HG03139 (cell line): ENCODE measurements at regions not wholly inside any gene's neighbourhood (a gene's known extent, or its start where the extent isn't known, plus 50 kb on each side); places are given as distances from the start of the nearest gene placed in this dataset.
"Not testable (repeated sequence)": the region's sequence is repeated elsewhere in the genome, so short reads cannot be mapped to it uniquely, and the experiment has no call there.

Experiments used
- ATAC-seq: cut with Tn5 transposase; IDR thresholded peaks from one replicate; pipeline ENCODE4 v1.9.1; 2021; ENCODE audit not compliant: unreplicated experiment

GRCh38 chr4:125262502-125262901 lies 52.3 kb upstream of the FAT4 start:
- ATAC-seq = no peak

GRCh38 chr4:125262079-125262478 lies 52.7 kb upstream of the FAT4 start:
- ATAC-seq = no peak

GRCh38 chr4:125254106-125254505 lies 60.6 kb upstream of the FAT4 start:
- no peak for ATAC-seq

GRCh38 chr4:125244848-125245450 lies 69.8 kb upstream of the FAT4 start:
- no peak for ATAC-seq

- no peak for ATAC-seq
Observed at GRCh38 chr4:125243789-125244397, 70.9 kb upstream of the FAT4 start.

GRCh38 chr4:125235971-125236370 lies 78.8 kb upstream of the FAT4 start:
- ATAC-seq = no peak

GRCh38 chr4:125231661-125232060 lies 83.1 kb upstream of the FAT4 start:
- ATAC-seq = no peak

GRCh38 chr4:125229596-125230058 lies 85.1 kb upstream of the FAT4 start:
- ATAC-seq = no peak

- ATAC-seq = no peak
Observed at GRCh38 chr4:125225806-125226205, 88.9 kb upstream of the FAT4 start.

GRCh38 chr4:125200556-125200955 lies 114.2 kb upstream of the FAT4 start:
- ATAC-seq = no peak

- ATAC-seq = no peak
Observed at GRCh38 chr4:125198916-125199315, 115.8 kb upstream of the FAT4 start.

GRCh38 chr4:125191874-125192459 lies 122.8 kb upstream of the FAT4 start:
- ATAC-seq = not testable (repeated sequence)

GRCh38 chr4:125191232-125191631 lies 123.5 kb upstream of the FAT4 start:
- ATAC-seq = no peak

- ATAC-seq = no peak
Observed at GRCh38 chr4:125187226-125188176, 127.3 kb upstream of the FAT4 start.

GRCh38 chr4:125184116-125184515 lies 130.6 kb upstream of the FAT4 start:
- no peak for ATAC-seq

GRCh38 chr4:125181804-125182203 lies 133.0 kb upstream of the FAT4 start:
- no peak for ATAC-seq

- ATAC-seq = no peak
Observed at GRCh38 chr4:125179727-125180126, 135.0 kb upstream of the FAT4 start.

- ATAC-seq = no peak
Observed at GRCh38 chr4:125169192-125169591, 145.6 kb upstream of the FAT4 start.

GRCh38 chr4:125168531-125168930 lies 146.2 kb upstream of the FAT4 start:
- no peak for ATAC-seq

- not testable (repeated sequence) for ATAC-seq
Observed at GRCh38 chr4:125166012-125166411, 148.7 kb upstream of the FAT4 start.

GRCh38 chr4:125159001-125159400 lies 155.8 kb upstream of the FAT4 start:
- no peak for ATAC-seq
